ENCODE measurements at regions not wholly inside any gene's neighbourhood (a gene's known extent, or its start where the extent isn't known, plus 50 kb on each side); places are given as distances from the start of the nearest gene placed in this dataset.

GRCh38 chr4:94011190-94011589 is 182.6 kb downstream of the ATOH1 start:
- 24 to 31% methylated on average over 2 of the region's 2 CpGs for whole genome bisulfite sequencing, 2 donors
- intact Hi-C loops (cut with DNase I) = no loop called here
- Histone ChIP-seq H3K36me3 (no peaks in the 10 kb centered on the region), H3K27me3 (no peaks in the 10 kb centered on the region), H3K4me3 (replicated peaks in 1 of 3) (no peak overlapping the region), H3K9me3 (no peaks in the 10 kb centered on the region), H3K27ac (no peak overlapping the region), H3K4me1 (no peaks in the 10 kb centered on the region)
- no peak for TF ChIP-seq CTCF (IDR thresholded peaks at IDR 0.05)
- no peak for TF ChIP-seq POLR2A (IDR thresholded peaks at IDR 0.05)
- no peak for DNase-seq

GRCh38 chr4:94014484-94015136 is 186.1 kb downstream of the ATOH1 start:
- whole genome bisulfite sequencing, 2 donors = 88 to 89% methylated on average over 3 of the region's 3 CpGs

GRCh38 chr4:94015956-94016355 is 187.4 kb downstream of the ATOH1 start:
- Histone ChIP-seq H3K9me3 (no peaks in the 10 kb centered on the region), H3K27me3 (no peaks in the 10 kb centered on the region), H3K4me3 (replicated peaks in 1 of 3) (no peak overlapping the region), H3K36me3 (no peaks in the 10 kb centered on the region), H3K4me1 (no peaks in the 10 kb centered on the region), H3K27ac (no peak overlapping the region)
- no peak for DNase-seq
- intact Hi-C loops (cut with DNase I) = no loop called here
- no peak for TF ChIP-seq CTCF (IDR thresholded peaks at IDR 0.05)
- TF ChIP-seq POLR2A (IDR thresholded peaks at IDR 0.05) = no peak
- 91 to 97% methylated on average over 1 of the region's 1 CpG for WGBS, 2 donors

More at GRCh38 chr4:94014484-94015136, 186.1 kb downstream of the ATOH1 start:
- H3K4me1 ChIP-seq = no peaks in the 10 kb centered on the region
- no peaks in the 10 kb centered on the region for H3K36me3 ChIP-seq
- H3K4me3 ChIP-seq (replicated peaks in 1 of 3) = no peak overlapping the region
- intact Hi-C loops (cut with DNase I) = no loop called here
- no peaks in the 10 kb centered on the region for H3K9me3 ChIP-seq
- TF ChIP-seq POLR2A (IDR thresholded peaks at IDR 0.05) (no peak), CTCF (IDR thresholded peaks at IDR 0.05) (no peak)
- H3K27me3 ChIP-seq = no peaks in the 10 kb centered on the region
- DNase-seq = no peak
- no peak overlapping the region for H3K27ac ChIP-seq

GRCh38 chr4:94032754-94033153 is 174.9 kb upstream of the SMARCAD1 start:
- WGBS, 2 donors = 31 to 35% methylated on average over 2 of the region's 2 CpGs
- no peaks in the 10 kb centered on the region for H3K36me3 ChIP-seq
- no peaks in the 10 kb centered on the region for H3K4me1 ChIP-seq
- TF ChIP-seq POLR2A (IDR thresholded peaks at IDR 0.05) (no peak), CTCF (IDR thresholded peaks at IDR 0.05) (no peak)
- H3K4me3 ChIP-seq (replicated peaks in 1 of 3) = no peak overlapping the region
- no peak for DNase-seq
- intact Hi-C loops (cut with DNase I) = no loop called here
- H3K27me3 ChIP-seq = no peaks in the 10 kb centered on the region
- H3K27ac ChIP-seq = no peak overlapping the region
- no peaks in the 10 kb centered on the region for H3K9me3 ChIP-seq

GRCh38 chr4:94036964-94037363 is 170.7 kb upstream of the SMARCAD1 start:
- H3K4me1 ChIP-seq = no peaks in the 10 kb centered on the region
- no peak overlapping the region for H3K27ac ChIP-seq
- no peak for TF ChIP-seq POLR2A (IDR thresholded peaks at IDR 0.05)
- TF ChIP-seq CTCF (IDR thresholded peaks at IDR 0.05) = no peak
- 56 to 61% methylated on average over 2 of the region's 2 CpGs for WGBS, 2 donors
- no peak overlapping the region for H3K4me3 ChIP-seq (replicated peaks in 1 of 3)
- H3K27me3 ChIP-seq = no peaks in the 10 kb centered on the region
- no peaks in the 10 kb centered on the region for H3K36me3 ChIP-seq
- intact Hi-C loops (cut with DNase I) = no loop called here
- no peaks in the 10 kb centered on the region for H3K9me3 ChIP-seq
- DNase-seq = no peak

Measured in thyroid gland (tissue), 4 donors.